Neuronal stem cell (in vitro differentiated cells): ENCODE measurements at regions not wholly inside any gene's neighbourhood (a gene's known extent, or its start where the extent isn't known, plus 50 kb on each side); places are given as distances from the start of the nearest gene placed in this dataset.

Experiments used
- DNase-seq: peaks from one replicate; pipeline ENCODE4 v3.0.0-alpha.2; 2013; ENCODE audit warnings: low spot score
- H2AFZ ChIP-seq: one replicate; pipeline ENCODE4 v1.6.1; 2013; ENCODE audit warnings: mild to moderate bottlenecking, low read length, inconsistent platforms
- H2AK5ac ChIP-seq: 2 replicates; pipeline ENCODE4 v1.6.1; 2013; ENCODE audit warnings: low read depth, mild to moderate bottlenecking, inconsistent platforms, low read length, moderate library complexity, mixed read lengths
- H2BK120ac ChIP-seq: 2 replicates; pipeline ENCODE4 v1.6.1; 2013; ENCODE audit warnings: low read depth, mild to moderate bottlenecking, inconsistent platforms, low read length, moderate library complexity, mixed read lengths
- H2BK12ac ChIP-seq: one replicate; pipeline ENCODE4 v1.6.1; 2013; ENCODE audit warnings: low read length, inconsistent platforms
- H2BK15ac ChIP-seq: 2 replicates; pipeline ENCODE4 v1.6.1; 2013; ENCODE audit warnings: mild to moderate bottlenecking, low read length, inconsistent platforms, mixed read lengths
- H2BK5ac ChIP-seq: one replicate; pipeline ENCODE4 v1.6.1; 2013; ENCODE audit warnings: inconsistent platforms, mild to moderate bottlenecking, low read length, moderate library complexity
- H3K14ac ChIP-seq: one replicate; pipeline ENCODE4 v1.6.1; 2013; ENCODE audit warnings: low read length, inconsistent platforms
- H3K18ac ChIP-seq: 2 replicates; pipeline ENCODE4 v1.6.1; 2013; ENCODE audit warnings: low read length, inconsistent platforms
- H3K23ac ChIP-seq: 2 replicates; pipeline ENCODE4 v1.6.1; 2013; ENCODE audit warnings: low read depth, mild to moderate bottlenecking, mixed read lengths, low read length, inconsistent platforms; ENCODE audit not compliant: poor library complexity
- H3K27ac ChIP-seq: replicated peaks from 3 replicates; pipeline ENCODE4 v1.5.1; 2013; ENCODE audit warnings: low read length, inconsistent platforms
- H3K27me3 ChIP-seq, 3 experiments: 2 replicates each; pipeline ENCODE4 v1.6.1; 2013; ENCODE audit warnings: low read length in 3 of 3, mild to moderate bottlenecking in 2 of 3, inconsistent platforms in 1 of 3, low read depth in 1 of 3, mixed read lengths in 1 of 3, moderate library complexity in 1 of 3; ENCODE audit not compliant: control insufficient read depth in 3 of 3, insufficient read depth in 3 of 3
- H3K36me3 ChIP-seq, 2 donors: replicated peaks in 1 of 2; 2 replicates each; pipeline ENCODE4 v1.6.1; 2013; ENCODE audit warnings: low read length in 2 of 2; ENCODE audit not compliant: control insufficient read depth in 2 of 2, insufficient read depth in 2 of 2
- H3K4ac ChIP-seq: 2 replicates; pipeline ENCODE4 v1.6.1; 2013; ENCODE audit warnings: inconsistent platforms, mild to moderate bottlenecking, low read length, moderate library complexity
- H3K4me1 ChIP-seq, 2 donors: 1 replicate in 1 of 2; 2 replicates in 1 of 2; pipeline ENCODE4 v1.6.1; 2013; ENCODE audit warnings: low read length in 2 of 2, low read depth in 1 of 2; ENCODE audit not compliant: control insufficient read depth in 2 of 2, insufficient read depth in 1 of 2
- H3K4me2 ChIP-seq: one replicate; pipeline ENCODE4 v1.6.1; 2013; ENCODE audit warnings: mild to moderate bottlenecking, low read length, inconsistent platforms; ENCODE audit not compliant: insufficient read depth, poor library complexity, severe bottlenecking
- H3K4me3 ChIP-seq, 2 donors: 2 replicates each; pipeline ENCODE4 v1.5.1; 2013; ENCODE audit warnings: low read length in 2 of 2, mild to moderate bottlenecking in 2 of 2, inconsistent platforms in 1 of 2, moderate library complexity in 1 of 2
- H3K79me1 ChIP-seq: one replicate; pipeline ENCODE4 v1.6.1; 2013; ENCODE audit warnings: low read depth, mild to moderate bottlenecking, inconsistent platforms, low read length, moderate library complexity
- H3K9ac ChIP-seq: one replicate; pipeline ENCODE4 v1.6.1; 2013; ENCODE audit warnings: mild to moderate bottlenecking, low read depth, low read length, inconsistent platforms; ENCODE audit not compliant: poor library complexity
- H3K9me3 ChIP-seq, 2 donors: replicated peaks in 1 of 2; 2 replicates each; pipeline versions ENCODE3 to v1.6.1; 2013; ENCODE audit warnings: low read length in 2 of 2, mild to moderate bottlenecking in 2 of 2, inconsistent platforms in 1 of 2, low read depth in 1 of 2, mixed read lengths in 1 of 2, moderate library complexity in 1 of 2; ENCODE audit not compliant: control insufficient read depth in 2 of 2, insufficient read depth in 1 of 2
- H4K8ac ChIP-seq: one replicate; pipeline ENCODE4 v1.6.1; 2013; ENCODE audit warnings: low read depth, mild to moderate bottlenecking, inconsistent platforms, low read length, moderate library complexity
- H4K91ac ChIP-seq: one replicate; pipeline ENCODE4 v1.6.1; 2013; ENCODE audit warnings: low read length, low read depth, mild to moderate bottlenecking, inconsistent platforms; ENCODE audit not compliant: poor library complexity
- WGBS, 2 donors: extraction: QIAGEN DNeasy Blood & Tissue Kit; methylation state at CpG; one replicate each; pipeline ENCODE4 v1.1.7; 2013; ENCODE audit warnings: missing lambda C conversion rate in 2 of 2, mixed read lengths in 1 of 2; ENCODE audit not compliant: insufficient read length in 2 of 2, insufficient replicate concordance in 1 of 2; ENCODE audit errors: extremely low coverage in 2 of 2; 5-methylcytosine and 5-hydroxymethylcytosine counted together

DNA sequence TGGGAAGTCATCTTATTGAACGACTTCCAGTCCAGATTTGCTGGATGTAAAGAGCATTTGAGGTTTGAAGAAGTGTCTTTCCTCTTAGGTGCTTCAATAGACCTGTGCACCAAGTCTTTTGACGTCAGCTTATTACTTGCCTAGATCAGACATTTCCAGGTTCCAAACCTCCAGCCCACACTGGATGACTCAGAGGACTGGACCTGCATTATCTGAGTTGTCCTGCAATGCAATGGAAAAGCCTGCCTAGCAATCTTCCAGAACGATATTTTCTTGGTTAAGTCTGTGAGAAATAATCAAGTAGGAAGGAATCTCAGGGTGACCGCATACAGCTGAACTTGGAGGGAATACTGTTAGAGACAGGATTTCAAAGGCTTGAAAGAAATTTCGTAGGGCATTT lies 147.2 kb upstream of the MOCS2 start:
- Histone ChIP-seq H2AFZ (no peak overlapping the region), H3K4me1 (no peaks in the 10 kb centered on the region), H2AK5ac (no peak overlapping the region), H3K27ac (no peak overlapping the region), H4K8ac (no peak overlapping the region), H2BK12ac (no peak overlapping the region), H3K4me2 (no peak overlapping the region), H3K27me3 (no peaks in the 10 kb centered on the region), H3K14ac (no peak overlapping the region), H4K91ac (no peak overlapping the region), H2BK5ac (no peak overlapping the region), H3K4ac (no peak overlapping the region), H3K79me1 (no peaks in the 10 kb centered on the region), H2BK120ac (no peak overlapping the region), H2BK15ac (no peak overlapping the region), H3K9ac (no peak overlapping the region), H3K23ac (no peak overlapping the region), H3K36me3 (no peaks in the 10 kb centered on the region), H3K18ac (no peak overlapping the region), H3K9me3 (no peaks in the 10 kb centered on the region), H3K4me3 (no peak overlapping the region)
- DNase-seq, result no peak
- no CpG with 5 or more reads among the region's 5 CpGs for WGBS, 2 donors

DNA sequence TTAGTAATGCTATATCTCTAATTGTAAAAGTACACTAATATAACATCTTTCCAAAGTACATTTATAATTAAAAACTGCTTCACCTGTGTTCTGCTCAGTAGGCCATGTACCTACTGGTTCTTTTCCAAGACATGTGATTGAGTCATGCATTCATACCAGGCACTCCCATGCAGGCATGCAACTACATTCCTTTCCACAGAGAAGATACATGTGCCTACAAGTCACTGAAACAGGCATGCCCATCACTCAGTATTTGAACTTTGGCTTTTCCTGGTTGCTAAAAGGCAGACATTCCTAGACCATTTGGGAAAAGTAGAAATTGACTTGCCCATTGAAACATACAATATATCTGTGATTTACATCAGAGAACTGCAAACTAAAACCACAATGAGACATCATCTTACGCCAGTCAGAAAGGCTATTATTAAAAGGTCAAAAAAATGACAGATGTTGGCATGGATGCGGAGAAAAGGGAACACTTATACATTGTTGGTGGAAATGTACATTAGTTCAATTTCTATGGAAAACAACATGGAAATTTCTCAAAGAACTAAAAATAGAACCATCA lies 148.3 kb upstream of the MOCS2 start:
- no peak overlapping the region for H4K91ac ChIP-seq
- H4K8ac ChIP-seq, result no peak overlapping the region
- no peak overlapping the region for H3K14ac ChIP-seq
- H2AK5ac ChIP-seq, result no peak overlapping the region
- no peaks in the 10 kb centered on the region for H3K9me3 ChIP-seq
- no peaks in the 10 kb centered on the region for H3K4me1 ChIP-seq
- no peak overlapping the region for H3K27ac ChIP-seq
- WGBS, 2 donors, result no CpG with 5 or more reads among the region's 2 CpGs
- no peak overlapping the region for H3K18ac ChIP-seq
- no peaks in the 10 kb centered on the region for H3K27me3 ChIP-seq
- no peak for DNase-seq
- no peak overlapping the region for H2BK120ac ChIP-seq
- H3K4me2 ChIP-seq, result no peak overlapping the region
- H2BK15ac ChIP-seq, result no peak overlapping the region
- no peak overlapping the region for H2AFZ ChIP-seq
- H3K79me1 ChIP-seq, result no peaks in the 10 kb centered on the region
- no peak overlapping the region for H3K4ac ChIP-seq
- no peak overlapping the region for H2BK5ac ChIP-seq
- H3K36me3 ChIP-seq, result no peaks in the 10 kb centered on the region
- no peak overlapping the region for H3K4me3 ChIP-seq
- H3K23ac ChIP-seq, result no peak overlapping the region
- H2BK12ac ChIP-seq, result no peak overlapping the region
- no peak overlapping the region for H3K9ac ChIP-seq

DNA sequence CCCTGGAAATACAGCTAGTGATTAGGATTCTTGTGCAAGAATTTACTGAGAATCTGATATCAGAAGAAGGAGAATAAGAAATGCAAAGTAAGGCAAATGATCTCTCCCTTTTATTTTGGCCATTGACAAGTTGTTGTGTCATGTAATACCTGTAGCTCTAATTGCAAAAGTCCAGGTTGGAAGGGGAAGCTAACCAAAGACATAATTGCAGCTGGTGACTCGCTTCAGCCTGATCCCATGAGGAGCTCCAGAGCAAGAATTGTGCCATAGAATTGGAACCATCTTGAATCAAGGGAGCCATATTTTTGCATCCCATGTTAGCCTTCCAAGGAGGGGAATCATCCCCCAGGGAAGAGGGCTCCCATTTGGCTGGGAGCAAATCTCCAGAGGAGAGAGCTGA lies 149.6 kb upstream of the MOCS2 start:
- WGBS, 2 donors, result no CpG with 5 or more reads among the region's 1 CpG

DNA sequence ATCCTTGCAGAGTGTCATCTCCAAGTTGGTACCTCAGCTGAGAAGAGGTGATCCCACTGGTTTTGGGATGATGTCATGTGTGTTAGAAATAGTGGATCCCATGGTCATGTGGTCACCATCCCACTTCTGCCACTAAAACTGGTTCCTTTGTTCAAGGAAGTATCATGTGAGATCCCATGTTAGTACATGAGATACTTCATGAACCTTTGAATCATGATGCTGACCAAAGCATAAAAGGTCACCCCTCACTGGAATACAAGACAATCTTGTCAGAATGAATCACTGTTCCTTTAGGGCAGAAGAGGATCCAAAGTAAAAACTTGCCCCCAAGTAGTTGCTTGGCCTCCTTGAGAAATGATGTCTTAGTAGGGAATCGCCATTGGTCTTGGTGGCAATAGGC lies 150.9 kb upstream of the MOCS2 start:
- H2BK12ac ChIP-seq, result no peak overlapping the region
- H2BK15ac ChIP-seq, result no peak overlapping the region
- H2BK120ac ChIP-seq, result no peak overlapping the region
- H3K9me3 ChIP-seq, result no peaks in the 10 kb centered on the region
- no peaks in the 10 kb centered on the region for H3K36me3 ChIP-seq
- H2AFZ ChIP-seq, result no peak overlapping the region
- no peak overlapping the region for H4K91ac ChIP-seq
- H3K4ac ChIP-seq, result no peak overlapping the region
- no peak overlapping the region for H3K9ac ChIP-seq
- no peaks in the 10 kb centered on the region for H3K27me3 ChIP-seq
- no peak for DNase-seq
- WGBS, 2 donors, result no CpG with 5 or more reads among the region's 1 CpG
- no peak overlapping the region for H3K14ac ChIP-seq
- no peak overlapping the region for H4K8ac ChIP-seq
- H3K23ac ChIP-seq, result no peak overlapping the region
- H3K27ac ChIP-seq, result no peak overlapping the region
- H3K79me1 ChIP-seq, result no peaks in the 10 kb centered on the region
- H3K4me1 ChIP-seq, result no peaks in the 10 kb centered on the region
- no peak overlapping the region for H2BK5ac ChIP-seq
- no peak overlapping the region for H3K4me2 ChIP-seq
- H2AK5ac ChIP-seq, result no peak overlapping the region
- H3K18ac ChIP-seq, result no peak overlapping the region
- H3K4me3 ChIP-seq, result no peak overlapping the region

More for the DNA sequence above, 149.6 kb upstream of the MOCS2 start:
- Histone ChIP-seq H3K36me3 (no peaks in the 10 kb centered on the region), H3K9ac (no peak overlapping the region), H2AFZ (no peak overlapping the region), H3K27ac (no peak overlapping the region), H3K4ac (no peak overlapping the region), H2AK5ac (no peak overlapping the region), H3K14ac (no peak overlapping the region), H2BK5ac (no peak overlapping the region), H4K91ac (no peak overlapping the region), H3K27me3 (no peaks in the 10 kb centered on the region), H2BK12ac (no peak overlapping the region), H2BK120ac (no peak overlapping the region), H4K8ac (no peak overlapping the region), H3K4me1 (no peaks in the 10 kb centered on the region), H2BK15ac (no peak overlapping the region), H3K79me1 (no peaks in the 10 kb centered on the region), H3K4me3 (no peak overlapping the region), H3K23ac (no peak overlapping the region), H3K9me3 (no peaks in the 10 kb centered on the region), H3K18ac (no peak overlapping the region), H3K4me2 (no peak overlapping the region)
- DNase-seq, result no peak
